ENCODE measurements at regions not wholly inside any gene's neighbourhood (a gene's known extent, or its start where the extent isn't known, plus 50 kb on each side); places are given as distances from the start of the nearest gene placed in this dataset.
"Not testable (repeated sequence)": the region's sequence is repeated elsewhere in the genome, so short reads cannot be mapped to it uniquely, and the experiment has no call there.

DNA sequence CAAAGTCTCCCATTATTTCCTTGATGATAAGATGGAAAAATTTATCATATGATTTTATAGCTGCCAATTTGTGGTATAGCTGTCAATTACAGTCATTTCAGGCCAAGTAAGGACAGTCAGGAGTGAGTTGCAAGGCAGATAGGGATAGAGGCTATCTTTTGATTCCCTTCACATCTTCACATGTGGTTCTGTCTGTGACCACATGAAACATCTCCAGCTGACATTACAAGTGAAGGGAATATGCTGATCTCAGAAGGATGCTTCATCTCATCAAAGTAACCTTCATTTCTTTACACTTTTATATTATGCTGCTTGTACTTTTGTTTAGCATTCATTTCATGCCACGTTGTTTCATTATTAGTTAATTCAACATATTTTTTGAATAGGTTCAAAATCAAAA, 136.9 kb upstream of the CFAP20DC start:
- Mint-ChIP-seq H3K27me3 (ENCODE audit: unreplicated experiment) (peaks cover 16% of the 10 kb centered on the region), H3K27ac (ENCODE audit: unreplicated experiment) (no peak overlapping the region), H3K36me3 (ENCODE audit: unreplicated experiment) (no peaks in the 10 kb centered on the region)

DNA sequence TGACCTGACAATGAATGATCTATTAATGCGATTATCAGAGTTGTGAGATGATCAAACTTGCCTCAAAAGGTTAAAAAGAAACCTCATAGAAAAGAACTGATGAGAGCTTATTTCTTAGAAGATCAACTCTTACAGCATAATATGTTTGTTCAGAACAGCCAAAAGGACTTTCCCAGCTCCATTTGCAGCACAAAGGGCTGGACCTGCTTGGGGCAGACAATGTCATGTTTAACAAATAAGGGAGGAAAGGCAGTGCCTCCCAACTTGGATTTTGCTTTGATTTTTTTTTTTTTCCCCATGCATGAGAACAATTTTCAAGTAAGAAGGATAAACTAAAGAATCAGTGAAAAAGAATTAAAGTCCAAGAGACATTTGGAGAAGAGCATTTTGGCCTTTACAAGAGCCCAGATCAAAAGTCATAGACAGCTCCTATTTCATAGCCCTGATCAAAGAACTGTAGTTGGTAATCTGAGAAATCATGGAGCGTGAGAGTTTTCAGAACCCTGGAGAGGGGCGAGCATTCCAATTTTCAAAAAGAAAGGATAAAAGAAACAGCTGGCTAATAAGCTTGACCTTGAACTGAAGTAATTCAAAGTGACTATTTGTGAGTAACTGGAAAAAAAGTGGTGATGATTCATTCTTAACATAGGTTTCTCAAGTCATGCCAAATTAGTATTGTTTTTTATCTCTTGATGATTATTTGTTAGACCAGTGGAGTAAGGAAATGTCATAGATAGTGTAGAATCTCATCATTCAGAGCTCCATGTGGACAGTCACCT, 136.0 kb upstream of the CFAP20DC start:
- Mint-ChIP-seq H3K36me3 (ENCODE audit: unreplicated experiment) (no peaks in the 10 kb centered on the region), H3K9me3 (ENCODE audit: unreplicated experiment) (no peaks in the 10 kb centered on the region), H3K4me3 (ENCODE audit: unreplicated experiment) (no peak overlapping the region), H3K27ac (ENCODE audit: unreplicated experiment) (no peak overlapping the region), H3K27me3 (ENCODE audit: unreplicated experiment) (peaks cover 19% of the 10 kb centered on the region), H3K4me1 (ENCODE audit: unreplicated experiment) (peaks cover 2% of the 10 kb centered on the region)
- TF ChIP-seq, protein P1, sequence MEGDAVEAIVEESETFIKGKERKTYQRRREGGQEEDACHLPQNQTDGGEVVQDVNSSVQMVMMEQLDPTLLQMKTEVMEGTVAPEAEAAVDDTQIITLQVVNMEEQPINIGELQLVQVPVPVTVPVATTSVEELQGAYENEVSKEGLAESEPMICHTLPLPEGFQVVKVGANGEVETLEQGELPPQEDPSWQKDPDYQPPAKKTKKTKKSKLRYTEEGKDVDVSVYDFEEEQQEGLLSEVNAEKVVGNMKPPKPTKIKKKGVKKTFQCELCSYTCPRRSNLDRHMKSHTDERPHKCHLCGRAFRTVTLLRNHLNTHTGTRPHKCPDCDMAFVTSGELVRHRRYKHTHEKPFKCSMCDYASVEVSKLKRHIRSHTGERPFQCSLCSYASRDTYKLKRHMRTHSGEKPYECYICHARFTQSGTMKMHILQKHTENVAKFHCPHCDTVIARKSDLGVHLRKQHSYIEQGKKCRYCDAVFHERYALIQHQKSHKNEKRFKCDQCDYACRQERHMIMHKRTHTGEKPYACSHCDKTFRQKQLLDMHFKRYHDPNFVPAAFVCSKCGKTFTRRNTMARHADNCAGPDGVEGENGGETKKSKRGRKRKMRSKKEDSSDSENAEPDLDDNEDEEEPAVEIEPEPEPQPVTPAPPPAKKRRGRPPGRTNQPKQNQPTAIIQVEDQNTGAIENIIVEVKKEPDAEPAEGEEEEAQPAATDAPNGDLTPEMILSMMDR (IDR thresholded peaks at IDR 0.05) = no peak
- no peak for DNase-seq (ENCODE audit: extremely low spot score, unreplicated experiment)

More for the DNA sequence above, 136.9 kb upstream of the CFAP20DC start:
- H3K4me3 Mint-ChIP-seq (ENCODE audit: unreplicated experiment) = no peak overlapping the region
- H3K4me1 Mint-ChIP-seq (ENCODE audit: unreplicated experiment) = peaks cover 2% of the 10 kb centered on the region
- TF ChIP-seq, protein P1 (IDR thresholded peaks at IDR 0.05) = no peak
- DNase-seq (ENCODE audit: extremely low spot score, unreplicated experiment) = no peak
- no peaks in the 10 kb centered on the region for H3K9me3 Mint-ChIP-seq (ENCODE audit: unreplicated experiment)

DNA sequence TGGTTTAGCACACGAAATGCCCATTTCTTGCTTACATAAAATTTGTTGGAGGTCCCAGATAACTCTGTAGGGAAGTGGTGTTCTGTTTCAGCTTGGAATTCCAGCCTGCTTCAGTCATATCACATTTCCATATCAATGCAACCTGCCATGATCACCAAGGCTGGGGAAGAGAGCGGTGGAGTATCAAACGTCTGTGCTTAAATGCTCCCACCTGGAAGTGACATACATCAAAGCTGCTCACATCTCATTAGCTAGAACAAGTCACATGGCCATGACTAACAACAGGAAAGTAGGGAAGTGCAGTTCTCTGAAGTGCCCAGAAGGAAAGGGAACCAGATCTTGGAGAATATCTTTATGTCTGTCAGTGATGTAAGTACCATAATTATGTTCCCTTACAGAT, 130.2 kb upstream of the CFAP20DC start:
- TF ChIP-seq, protein P1 (IDR thresholded peaks at IDR 0.05) = no peak
- Mint-ChIP-seq H3K9me3 (ENCODE audit: unreplicated experiment) (peaks cover 5% of the 10 kb centered on the region), H3K4me1 (ENCODE audit: unreplicated experiment) (no peaks in the 10 kb centered on the region), H3K27ac (ENCODE audit: unreplicated experiment) (no peak overlapping the region), H3K27me3 (ENCODE audit: unreplicated experiment) (peaks cover 38% of the 10 kb centered on the region), H3K4me3 (ENCODE audit: unreplicated experiment) (no peak overlapping the region), H3K36me3 (ENCODE audit: unreplicated experiment) (no peaks in the 10 kb centered on the region)
- DNase-seq (ENCODE audit: extremely low spot score, unreplicated experiment) = no peak

DNA sequence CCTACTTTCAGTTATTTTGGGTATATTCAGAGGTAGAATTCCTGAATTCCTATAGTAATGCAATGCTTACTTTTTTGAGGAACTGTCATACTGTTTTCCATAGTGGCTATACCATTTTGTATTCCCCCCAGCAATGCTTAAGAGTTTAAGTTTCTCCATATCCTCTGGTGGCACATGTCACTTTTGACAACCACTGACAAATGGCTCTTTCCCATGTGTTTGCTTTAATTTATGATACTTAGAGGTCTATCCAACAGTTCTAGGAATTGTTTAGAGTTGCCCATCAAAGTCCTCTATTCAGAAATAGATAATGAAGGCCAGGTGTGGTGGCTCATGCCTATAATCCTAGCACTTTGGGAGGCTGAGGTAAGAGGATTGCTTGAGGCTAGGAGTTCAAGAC, 128.9 kb upstream of the CFAP20DC start:
- Mint-ChIP-seq H3K27me3 (ENCODE audit: unreplicated experiment) (peaks cover 40% of the 10 kb centered on the region), H3K4me3 (ENCODE audit: unreplicated experiment) (no peak overlapping the region), H3K9me3 (ENCODE audit: unreplicated experiment) (peaks cover 6% of the 10 kb centered on the region), H3K27ac (ENCODE audit: unreplicated experiment) (no peak overlapping the region), H3K4me1 (ENCODE audit: unreplicated experiment) (no peaks in the 10 kb centered on the region), H3K36me3 (ENCODE audit: unreplicated experiment) (no peaks in the 10 kb centered on the region)
- DNase-seq (ENCODE audit: extremely low spot score, unreplicated experiment) = no peak
- TF ChIP-seq, protein P1 (IDR thresholded peaks at IDR 0.05) = no peak

DNA sequence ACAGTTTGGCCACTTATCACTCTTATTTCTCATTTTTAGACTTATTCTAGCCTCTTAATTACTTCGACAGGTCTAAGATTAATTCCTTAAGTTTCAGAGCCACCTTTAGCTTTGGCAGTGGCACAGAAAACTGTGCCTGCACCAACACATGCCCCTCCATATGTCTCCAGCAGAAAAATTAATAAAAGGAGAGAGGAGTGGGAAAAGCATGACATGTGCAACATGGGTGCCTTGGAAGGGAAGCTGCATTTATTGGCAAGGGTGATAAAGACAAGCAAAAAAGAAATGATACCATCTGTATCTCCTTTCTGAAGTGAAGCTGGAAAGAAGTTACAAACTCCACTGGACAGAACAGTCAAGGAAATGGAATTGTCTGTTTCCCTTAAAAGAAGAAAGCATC, 121.7 kb upstream of the CFAP20DC start:
- Mint-ChIP-seq H3K36me3 (ENCODE audit: unreplicated experiment) (no peaks in the 10 kb centered on the region), H3K27me3 (ENCODE audit: unreplicated experiment) (peaks cover 34% of the 10 kb centered on the region), H3K4me1 (ENCODE audit: unreplicated experiment) (no peaks in the 10 kb centered on the region), H3K27ac (ENCODE audit: unreplicated experiment) (no peak overlapping the region), H3K4me3 (ENCODE audit: unreplicated experiment) (no peak overlapping the region), H3K9me3 (ENCODE audit: unreplicated experiment) (peaks cover 22% of the 10 kb centered on the region)
- TF ChIP-seq, protein P1 (IDR thresholded peaks at IDR 0.05) = no peak
- DNase-seq (ENCODE audit: extremely low spot score, unreplicated experiment) = no peak

DNA sequence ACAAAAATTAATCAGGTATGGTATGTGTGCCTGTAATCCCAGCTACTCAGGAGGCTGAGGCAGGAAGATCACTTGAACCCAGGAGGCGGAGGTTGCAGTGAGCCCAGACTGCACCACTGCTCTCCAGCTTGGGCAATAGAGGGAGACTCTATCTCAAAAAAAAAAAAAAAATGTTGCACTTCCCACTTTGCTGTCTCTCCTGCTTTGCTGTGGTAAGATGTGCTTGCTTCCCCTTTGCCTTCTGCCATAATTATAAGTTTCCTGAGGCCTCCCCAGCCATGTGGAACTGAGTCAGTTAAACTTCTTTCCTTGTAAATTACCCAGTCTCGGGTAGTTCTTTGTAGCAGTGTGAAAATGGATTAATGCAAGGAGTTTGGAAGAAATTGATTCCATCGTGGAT, 120.3 kb upstream of the CFAP20DC start:
- not testable (repeated sequence) for H3K4me3 Mint-ChIP-seq (ENCODE audit: unreplicated experiment); H3K36me3 Mint-ChIP-seq (ENCODE audit: unreplicated experiment); H3K4me1 Mint-ChIP-seq (ENCODE audit: unreplicated experiment); H3K27ac Mint-ChIP-seq (ENCODE audit: unreplicated experiment); DNase-seq (ENCODE audit: extremely low spot score, unreplicated experiment)
- Mint-ChIP-seq H3K27me3 (ENCODE audit: unreplicated experiment) (peaks cover 33% of the 10 kb centered on the region), H3K9me3 (ENCODE audit: unreplicated experiment) (peaks cover 19% of the 10 kb centered on the region)

Measured in osteocyte (in vitro differentiated cells).